GM19035 (cell line): ENCODE measurements at regions not wholly inside any gene's neighbourhood (a gene's known extent, or its start where the extent isn't known, plus 50 kb on each side); places are given as distances from the start of the nearest gene placed in this dataset.

Experiments
- ATAC-seq: cut with Tn5 transposase; IDR thresholded peaks from one replicate; pipeline ENCODE4 v1.9.1; 2021; ENCODE audit not compliant: unreplicated experiment

DNA sequence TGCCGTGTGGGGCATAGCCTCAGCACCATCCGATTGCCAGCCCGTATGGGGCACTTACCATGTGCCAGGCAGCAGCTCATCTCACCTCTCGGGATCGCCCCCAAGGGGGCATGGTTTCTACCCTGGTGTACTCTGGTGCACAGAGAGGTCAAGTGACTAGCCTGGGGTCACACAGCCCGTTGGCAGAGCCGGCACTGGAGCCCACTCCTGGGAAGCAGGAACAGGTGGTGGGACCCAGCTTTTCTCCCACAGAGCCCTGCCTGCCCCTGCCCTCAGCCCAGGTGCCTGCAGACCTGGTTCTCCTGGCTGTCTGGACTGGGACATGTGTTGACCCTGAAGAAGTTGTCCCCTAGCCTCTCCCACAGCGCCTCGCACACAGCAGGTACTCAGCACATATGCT is 141.8 kb upstream of the CIBAR2 start:
- no peak for ATAC-seq

DNA sequence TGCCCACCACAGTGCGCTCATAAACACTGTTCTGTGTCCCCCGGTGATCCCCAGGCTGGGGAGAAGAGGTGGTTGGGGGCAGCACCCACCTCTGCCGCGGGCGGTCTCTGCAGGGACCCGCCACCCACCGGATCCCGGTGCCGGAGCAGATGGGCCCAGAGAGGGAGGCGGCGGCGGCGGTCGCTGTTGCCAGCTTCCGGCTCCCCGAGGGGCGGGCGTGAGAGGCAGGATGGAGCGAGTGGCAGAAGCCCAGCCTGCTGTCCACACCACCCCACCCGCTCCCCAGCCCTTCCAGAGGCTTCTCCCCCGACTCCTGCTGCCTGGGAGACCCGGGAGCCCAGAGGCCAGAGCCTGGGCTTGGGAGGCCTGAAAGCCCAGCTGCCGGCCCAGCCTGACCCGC is 142.6 kb upstream of the CIBAR2 start:
- no peak for ATAC-seq

GRCh38 chr16:85255777-85256176 is 143.5 kb upstream of the CIBAR2 start:
- no peak for ATAC-seq

- ATAC-seq: no peak
Measured at GRCh38 chr16:85256190-85256739, 144.0 kb upstream of the CIBAR2 start.

- ATAC-seq: no peak
Measured at GRCh38 chr16:85257483-85257882, 145.2 kb upstream of the CIBAR2 start.

DNA sequence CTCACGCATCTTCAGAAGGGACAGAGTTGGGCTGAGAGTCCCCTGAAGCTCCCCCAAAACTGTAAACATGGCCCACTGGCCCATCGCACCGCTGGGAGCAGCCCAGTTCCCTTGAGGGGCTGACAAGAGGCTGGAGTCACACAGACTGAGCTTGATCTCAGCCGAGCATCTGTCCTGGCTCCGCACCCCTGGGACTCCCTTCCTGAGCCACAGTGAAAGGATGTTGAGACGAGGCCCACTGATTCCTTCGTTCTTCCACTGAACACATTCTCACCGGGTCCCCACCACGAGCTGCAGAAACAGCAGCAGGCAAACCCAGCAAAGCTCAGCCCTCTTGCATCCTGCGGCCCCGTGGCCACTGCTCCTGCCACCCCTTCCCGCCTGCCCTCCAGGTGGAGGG is 145.9 kb upstream of the CIBAR2 start:
- ATAC-seq: no peak

- ATAC-seq: no peak
Measured at GRCh38 chr16:85258629-85259028, 146.4 kb upstream of the CIBAR2 start.

GRCh38 chr16:85259115-85259831 is 147.0 kb upstream of the CIBAR2 start:
- no peak for ATAC-seq

DNA sequence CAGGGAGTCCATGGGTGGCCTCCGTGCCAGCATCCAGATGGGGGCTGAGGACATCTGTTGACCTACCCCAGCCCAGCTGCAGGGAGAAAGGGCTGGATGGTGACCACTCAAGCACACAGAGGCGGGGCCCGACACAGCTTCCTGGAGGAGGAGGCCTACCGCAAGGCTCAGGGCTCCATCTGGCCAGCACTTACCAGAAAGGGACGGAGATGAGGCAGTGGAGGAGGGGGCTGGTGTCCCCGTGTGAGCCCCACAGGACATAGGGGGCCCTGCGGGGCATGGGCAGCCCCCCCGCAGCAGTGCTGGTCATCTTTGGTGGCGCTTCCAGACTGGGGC is 147.5 kb upstream of the CIBAR2 start:
- ATAC-seq: no peak

- no peak for ATAC-seq
Measured at GRCh38 chr16:85261204-85261603, 148.9 kb upstream of the CIBAR2 start.

DNA sequence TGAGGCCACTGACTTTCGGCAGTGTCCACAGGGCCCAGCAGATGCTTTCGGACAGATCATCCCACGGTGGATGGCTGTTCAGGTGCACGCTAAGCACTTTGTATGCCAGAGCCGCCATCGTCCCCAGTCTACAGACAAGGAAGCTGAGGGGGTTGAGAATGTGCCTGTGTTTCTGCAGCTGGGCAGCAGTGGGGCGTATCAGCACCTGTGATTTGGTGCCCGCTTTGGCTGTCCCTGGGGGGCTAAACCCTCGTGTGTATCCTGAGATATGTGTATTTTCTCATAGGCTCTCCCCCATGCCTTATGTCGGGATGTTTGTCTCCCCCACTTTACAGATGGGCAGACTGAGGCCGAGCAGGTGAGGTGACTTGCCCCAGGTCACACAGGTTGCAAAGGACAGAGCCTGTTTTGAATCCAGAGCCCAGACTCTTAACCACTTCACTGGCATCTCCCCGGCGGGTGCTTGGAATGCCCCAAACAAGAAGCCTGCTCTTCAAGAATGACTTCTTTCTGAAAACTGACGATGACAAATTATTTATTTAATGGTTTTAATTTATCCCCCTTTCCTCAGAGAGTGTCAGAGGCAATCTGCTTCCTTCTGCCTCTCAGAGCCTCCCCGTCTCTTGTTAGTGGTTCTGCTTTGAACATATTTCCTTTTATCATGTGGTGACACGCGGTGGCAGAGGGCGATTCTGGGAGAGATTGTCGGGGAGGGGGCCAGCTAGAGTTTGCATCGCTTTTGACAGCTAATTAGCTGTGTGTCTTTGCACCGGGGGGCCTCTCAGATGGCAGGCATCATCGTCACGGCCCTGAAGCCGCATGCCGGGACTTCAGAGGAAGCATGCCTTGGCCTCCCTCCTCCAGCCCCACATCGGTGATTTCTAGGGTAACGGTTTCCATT is 149.6 kb upstream of the CIBAR2 start:
- no peak for ATAC-seq

GRCh38 chr16:85262558-85263238 is 150.4 kb upstream of the CIBAR2 start:
- ATAC-seq: no peak

DNA sequence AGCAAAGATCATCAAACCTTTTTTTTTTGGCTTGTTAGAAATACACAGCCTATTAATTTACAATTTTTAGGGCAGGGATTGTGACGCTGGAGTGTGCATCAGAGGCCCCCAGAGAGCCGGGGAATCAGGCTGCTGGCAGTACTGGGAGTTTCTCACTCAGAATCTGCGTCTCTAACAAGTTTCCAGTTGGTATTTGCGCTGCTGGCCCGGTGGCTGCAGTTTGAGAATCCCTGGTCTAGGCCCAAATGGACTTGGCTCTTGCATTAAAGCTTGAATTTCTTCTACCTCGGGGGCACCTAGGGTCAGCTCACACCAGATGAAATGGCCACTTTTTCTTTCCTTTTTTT is 150.9 kb upstream of the CIBAR2 start:
- no peak for ATAC-seq

DNA sequence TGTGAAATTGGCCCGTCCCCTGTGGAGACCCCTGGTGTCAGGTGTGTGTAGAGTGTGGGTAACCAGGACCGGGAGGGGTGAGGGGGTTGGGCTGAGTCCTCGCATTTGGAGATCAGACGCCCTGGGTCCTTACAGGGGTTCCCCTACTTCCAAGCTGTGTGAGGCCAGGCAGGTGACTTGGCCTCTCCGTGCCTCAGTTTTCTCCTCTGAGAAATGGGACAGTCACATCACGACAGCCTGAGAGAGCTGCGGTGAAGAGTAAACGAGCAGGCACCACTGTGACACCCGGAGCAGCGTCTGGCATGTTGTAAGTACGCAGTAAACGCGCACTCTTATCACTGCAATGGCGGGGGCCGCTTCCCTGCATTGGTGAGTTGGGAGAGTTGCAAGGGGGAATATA is 152.5 kb upstream of the CIBAR2 start:
- ATAC-seq: no peak

DNA sequence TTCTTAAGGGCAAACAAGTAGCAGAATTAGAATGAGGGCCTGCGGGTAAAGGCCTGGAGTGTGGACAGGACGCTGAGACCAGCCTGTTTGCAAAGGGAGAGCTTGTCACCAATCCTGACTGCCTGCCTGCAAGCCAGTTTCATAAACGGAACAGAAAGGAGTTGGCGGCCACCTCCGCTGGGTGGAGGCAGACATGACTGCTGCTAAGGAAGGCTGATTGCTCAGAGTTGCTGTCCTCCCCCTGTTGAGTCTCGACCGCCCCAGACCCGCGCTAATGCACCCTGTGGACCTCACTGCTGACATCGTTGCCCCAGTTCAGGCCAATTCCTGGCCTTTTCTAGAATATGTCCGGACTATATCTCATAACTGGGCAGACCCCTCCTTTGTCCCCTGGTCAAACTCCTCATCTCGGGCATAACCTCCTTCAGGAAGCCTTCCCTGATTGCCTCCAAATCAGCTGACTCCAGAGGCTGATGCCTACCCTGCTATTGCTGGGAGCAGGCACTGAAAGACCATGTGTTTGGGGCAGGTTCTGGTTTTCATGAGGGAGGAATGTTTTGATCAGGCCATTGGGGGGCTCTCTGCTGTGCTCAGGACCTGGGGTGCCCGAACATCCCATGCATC is 153.0 kb upstream of the CIBAR2 start:
- no peak for ATAC-seq

DNA sequence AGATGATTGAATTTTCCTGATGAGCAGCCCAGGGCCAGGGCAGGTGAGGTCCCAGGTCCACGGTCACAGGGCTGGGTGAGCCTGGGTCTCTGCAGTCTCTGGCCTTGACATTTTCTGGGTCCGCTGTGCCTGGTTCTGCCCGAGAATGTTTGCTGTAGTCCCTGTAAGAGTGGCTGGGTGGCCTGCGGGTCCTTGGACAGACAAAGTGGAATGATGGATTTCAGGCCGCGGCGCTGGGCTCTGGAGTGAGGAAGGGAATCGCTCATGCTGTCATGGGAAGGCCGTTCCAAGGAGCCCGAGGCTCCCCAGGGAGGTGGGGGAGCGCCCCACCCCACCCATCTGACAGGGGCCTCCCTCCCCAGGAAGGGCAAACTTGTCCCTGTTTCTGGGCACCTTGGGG is 153.5 kb upstream of the CIBAR2 start:
- no peak for ATAC-seq

GRCh38 chr16:85266857-85267256 is 154.6 kb upstream of the CIBAR2 start:
- ATAC-seq: no peak

GRCh38 chr16:85267414-85267945 is 155.2 kb upstream of the CIBAR2 start:
- ATAC-seq: no peak

DNA sequence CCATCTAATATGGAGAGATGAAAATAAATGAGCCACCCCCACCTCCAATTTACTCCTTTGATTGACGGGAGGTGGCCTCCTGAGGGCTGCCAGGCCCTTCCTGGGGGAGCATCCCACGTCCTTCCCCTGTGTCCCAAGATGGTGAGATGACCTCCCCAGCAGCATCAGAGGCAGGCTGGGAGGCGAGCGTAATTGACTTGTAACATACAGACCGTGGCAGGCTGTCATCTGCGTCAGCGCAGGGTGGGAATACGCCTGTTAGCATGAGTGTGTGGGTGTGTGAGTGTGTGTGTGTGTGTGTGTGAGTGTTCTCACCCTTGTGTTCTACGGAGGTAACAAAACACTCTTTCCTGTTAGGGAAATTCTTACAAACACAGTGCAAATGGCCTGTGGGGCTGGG is 156.9 kb upstream of the CIBAR2 start:
- ATAC-seq: no peak

DNA sequence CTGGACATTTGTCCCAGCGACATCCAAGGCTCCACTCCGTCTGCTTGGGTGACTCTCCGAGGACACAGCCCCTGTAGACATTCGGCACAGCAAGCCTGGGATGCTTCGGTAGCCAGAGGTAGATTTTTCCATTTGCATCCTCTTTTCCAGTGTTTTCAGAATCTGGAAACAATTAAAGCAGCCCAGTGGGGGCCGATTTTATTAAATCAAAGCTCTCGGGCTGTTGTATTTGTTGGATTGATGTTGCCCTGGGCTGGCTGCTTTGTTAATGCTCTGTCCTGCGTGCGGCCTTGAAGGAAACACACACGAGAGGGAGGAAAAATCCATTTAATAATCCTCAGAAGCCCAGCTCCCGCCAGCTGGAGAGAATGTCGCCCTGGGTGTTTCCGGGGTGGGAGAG is 158.1 kb upstream of the CIBAR2 start:
- no peak for ATAC-seq

DNA sequence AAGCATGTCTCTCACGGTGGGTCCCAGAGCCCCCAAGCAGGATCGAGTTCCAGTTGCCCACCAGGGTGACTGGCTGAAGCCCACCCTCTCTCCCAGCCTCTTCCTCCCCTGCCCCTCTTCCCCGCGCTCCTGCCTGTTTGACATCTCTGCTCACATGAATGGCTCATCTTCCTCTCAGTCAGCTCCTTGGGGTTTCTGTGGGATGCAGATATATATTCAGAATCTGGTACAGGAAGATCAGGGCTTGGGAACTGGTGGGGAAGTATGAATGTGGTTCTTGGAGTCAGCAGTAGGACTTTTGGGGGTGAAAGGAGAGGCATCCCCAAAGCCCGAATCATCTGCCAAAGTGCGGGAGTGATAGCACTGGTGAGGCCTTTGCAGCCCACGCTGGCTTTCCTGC is 158.9 kb upstream of the CIBAR2 start:
- no peak for ATAC-seq
